SH-SY5Y (cell line): ENCODE measurements at regions not wholly inside any gene's neighbourhood (a gene's known extent, or its start where the extent isn't known, plus 50 kb on each side); places are given as distances from the start of the nearest gene placed in this dataset.

Source experiments
- GATA2 ChIP-seq: IDR thresholded peaks from 2 replicates; pipeline ENCODE4 v1.6.1; 2011; ENCODE audit warnings: mild to moderate bottlenecking, low read depth, low read length
- GATA3 ChIP-seq: IDR thresholded peaks from 2 replicates; pipeline ENCODE4 v1.6.1; 2011; ENCODE audit warnings: low read depth, mild to moderate bottlenecking, low read length, moderate library complexity

DNA sequence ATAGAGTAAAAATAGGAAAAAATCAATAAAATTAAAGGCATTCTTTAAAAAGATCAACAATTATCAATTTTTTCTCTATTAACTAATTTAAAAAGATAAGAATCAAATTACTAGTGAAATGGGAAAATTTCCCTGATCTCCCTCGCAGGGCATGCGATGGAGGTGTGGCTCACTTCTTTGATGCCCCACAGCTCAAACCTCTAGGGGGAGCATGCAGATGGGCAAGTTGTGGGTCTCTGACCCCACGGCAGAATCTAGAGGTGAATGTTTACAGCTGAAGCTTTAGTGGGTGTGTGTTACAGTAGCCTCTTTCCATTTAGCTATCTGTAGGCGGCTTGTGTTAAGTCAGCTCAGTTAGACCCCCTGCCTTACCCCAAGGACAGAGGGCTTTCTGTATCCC is 1348.8 kb downstream of the PCDH18 start:
- TF ChIP-seq GATA3, result no peak
- no peak for TF ChIP-seq GATA2
